ENCODE measurements at regions not wholly inside any gene's neighbourhood (a gene's known extent, or its start where the extent isn't known, plus 50 kb on each side); places are given as distances from the start of the nearest gene placed in this dataset.

DNA sequence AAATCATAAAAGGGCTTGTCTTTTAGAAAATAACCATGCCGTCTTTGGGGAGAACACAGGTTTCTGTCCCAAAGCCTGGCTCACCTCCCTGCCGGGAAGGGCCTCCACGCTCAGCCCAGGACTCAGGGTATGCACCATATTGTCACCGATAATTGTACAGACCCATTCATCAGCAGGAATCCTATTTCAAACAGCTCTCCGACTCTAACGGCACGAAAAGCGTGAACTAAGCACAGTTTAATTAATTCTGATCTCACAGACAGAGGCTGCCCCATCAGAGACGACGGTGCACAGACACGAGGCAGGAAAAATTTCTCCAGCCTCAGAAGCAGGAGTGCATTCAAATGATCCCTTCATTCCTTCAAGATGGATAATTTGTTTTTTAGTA, 276.2 kb downstream of the MYCN start:
- TF ChIP-seq, protein P1, sequence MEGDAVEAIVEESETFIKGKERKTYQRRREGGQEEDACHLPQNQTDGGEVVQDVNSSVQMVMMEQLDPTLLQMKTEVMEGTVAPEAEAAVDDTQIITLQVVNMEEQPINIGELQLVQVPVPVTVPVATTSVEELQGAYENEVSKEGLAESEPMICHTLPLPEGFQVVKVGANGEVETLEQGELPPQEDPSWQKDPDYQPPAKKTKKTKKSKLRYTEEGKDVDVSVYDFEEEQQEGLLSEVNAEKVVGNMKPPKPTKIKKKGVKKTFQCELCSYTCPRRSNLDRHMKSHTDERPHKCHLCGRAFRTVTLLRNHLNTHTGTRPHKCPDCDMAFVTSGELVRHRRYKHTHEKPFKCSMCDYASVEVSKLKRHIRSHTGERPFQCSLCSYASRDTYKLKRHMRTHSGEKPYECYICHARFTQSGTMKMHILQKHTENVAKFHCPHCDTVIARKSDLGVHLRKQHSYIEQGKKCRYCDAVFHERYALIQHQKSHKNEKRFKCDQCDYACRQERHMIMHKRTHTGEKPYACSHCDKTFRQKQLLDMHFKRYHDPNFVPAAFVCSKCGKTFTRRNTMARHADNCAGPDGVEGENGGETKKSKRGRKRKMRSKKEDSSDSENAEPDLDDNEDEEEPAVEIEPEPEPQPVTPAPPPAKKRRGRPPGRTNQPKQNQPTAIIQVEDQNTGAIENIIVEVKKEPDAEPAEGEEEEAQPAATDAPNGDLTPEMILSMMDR (conservative IDR thresholded peaks at IDR 0.05; ENCODE audit: control insufficient read depth, insufficient read depth, low read depth, low read length): no peak
- H3K4me3 ChIP-seq (ENCODE audit: control insufficient read depth, low read depth, low read length): no peak overlapping the region
- DNase-seq (ENCODE audit: low read depth): no peak

DNA sequence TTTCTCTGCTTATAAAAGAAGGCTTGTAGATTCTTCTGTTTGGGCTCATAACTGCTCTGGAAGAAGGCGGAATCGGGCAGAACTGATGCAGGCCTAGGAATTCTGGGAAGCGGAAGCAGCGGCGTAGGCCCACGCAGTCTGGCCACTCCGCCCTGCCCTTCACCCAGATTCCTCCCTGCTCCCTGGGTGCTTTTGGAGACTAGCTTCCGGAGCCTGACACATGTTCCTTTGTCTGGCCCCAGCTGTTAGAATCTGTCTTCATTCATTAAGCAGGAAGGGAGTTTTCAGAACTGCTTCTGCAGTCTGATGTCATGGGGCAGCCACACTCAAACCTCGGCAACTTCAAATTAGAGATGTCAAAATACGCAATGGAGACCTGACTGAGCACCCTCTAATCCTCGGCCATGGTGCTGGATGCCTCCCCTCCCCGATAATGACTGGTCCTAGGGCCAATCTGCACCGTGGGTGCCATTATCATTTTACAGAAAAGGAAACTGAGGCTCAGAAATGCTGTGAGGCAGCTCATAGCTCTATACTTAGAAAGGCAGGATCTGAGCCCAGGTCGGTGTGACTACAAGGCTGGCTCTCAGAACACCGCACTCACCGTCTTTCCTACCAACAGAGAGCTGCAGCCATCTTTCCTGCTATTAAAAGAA, 275.7 kb downstream of the MYCN start:
- TF ChIP-seq, protein P1 (conservative IDR thresholded peaks at IDR 0.05; ENCODE audit: control insufficient read depth, insufficient read depth, low read depth, low read length): no peak
- DNase-seq (ENCODE audit: low read depth): no peak
- no peak overlapping the region for H3K4me3 ChIP-seq (ENCODE audit: control insufficient read depth, low read depth, low read length)

DNA sequence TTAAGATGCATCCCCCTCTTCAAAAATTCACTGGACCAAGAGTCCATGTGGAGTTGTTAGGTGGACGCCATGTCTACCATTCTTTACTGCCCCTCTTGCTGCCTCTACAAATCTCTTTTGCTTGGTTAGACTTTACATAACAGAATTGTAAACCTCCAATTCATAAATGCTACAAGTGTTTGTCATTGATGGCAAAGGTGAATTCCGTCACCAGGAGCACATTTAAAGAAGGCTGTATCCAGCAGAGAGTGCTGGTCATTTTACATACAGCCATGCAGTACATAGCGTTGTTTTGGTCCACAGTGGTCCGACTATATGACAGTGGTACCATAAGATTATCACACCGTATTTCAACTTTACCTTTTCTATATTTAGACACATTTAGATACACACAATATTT, 274.5 kb downstream of the MYCN start:
- TF ChIP-seq, protein P1 (conservative IDR thresholded peaks at IDR 0.05; ENCODE audit: control insufficient read depth, insufficient read depth, low read depth, low read length): no peak
- no peak overlapping the region for H3K4me3 ChIP-seq (ENCODE audit: control insufficient read depth, low read depth, low read length)
- DNase-seq (ENCODE audit: low read depth): no peak

DNA sequence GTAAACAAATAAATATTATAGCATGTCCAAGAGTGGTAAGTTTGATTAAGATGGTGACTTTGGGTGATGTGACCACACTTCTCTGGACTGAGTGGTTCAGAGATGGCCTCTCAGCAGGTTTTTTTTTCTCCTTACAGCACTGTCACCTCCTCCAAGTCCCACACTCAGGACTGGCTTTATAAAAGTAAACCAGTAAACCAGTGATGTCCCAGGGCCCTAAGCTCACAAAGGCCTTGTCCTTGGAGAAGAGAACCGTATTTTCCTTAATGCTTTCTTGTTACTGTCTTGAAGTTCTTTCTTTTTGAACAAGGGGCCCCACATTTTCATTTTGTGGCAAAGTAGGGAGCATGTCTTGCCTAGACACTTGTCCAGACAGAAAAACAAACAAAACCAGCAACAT, 274.0 kb downstream of the MYCN start:
- DNase-seq (ENCODE audit: low read depth): no peak
- TF ChIP-seq, protein P1 (conservative IDR thresholded peaks at IDR 0.05; ENCODE audit: control insufficient read depth, insufficient read depth, low read depth, low read length): no peak
- no peak overlapping the region for H3K4me3 ChIP-seq (ENCODE audit: control insufficient read depth, low read depth, low read length)

DNA sequence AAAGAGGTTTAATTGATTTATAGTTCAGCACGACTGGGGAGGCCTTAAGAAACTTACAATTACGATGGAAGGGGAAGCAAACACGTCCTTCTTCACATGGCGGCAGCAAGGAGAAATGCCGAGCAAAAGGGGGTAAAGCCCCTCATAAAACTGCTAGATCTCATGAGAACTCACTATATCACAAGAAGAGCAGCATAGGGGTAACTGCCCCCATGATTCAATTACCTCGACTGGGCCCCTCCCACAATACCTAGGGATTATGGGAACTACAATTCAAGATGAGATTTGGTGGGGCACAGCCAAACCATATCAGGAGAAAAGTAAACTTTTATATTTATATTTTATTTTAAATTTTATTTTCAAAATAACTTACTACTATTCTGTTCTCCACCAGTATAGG, 272.0 kb downstream of the MYCN start:
- TF ChIP-seq, protein P1 (conservative IDR thresholded peaks at IDR 0.05; ENCODE audit: control insufficient read depth, insufficient read depth, low read depth, low read length): no peak
- no peak overlapping the region for H3K4me3 ChIP-seq (ENCODE audit: control insufficient read depth, low read depth, low read length)
- DNase-seq (ENCODE audit: low read depth): no peak

DNA sequence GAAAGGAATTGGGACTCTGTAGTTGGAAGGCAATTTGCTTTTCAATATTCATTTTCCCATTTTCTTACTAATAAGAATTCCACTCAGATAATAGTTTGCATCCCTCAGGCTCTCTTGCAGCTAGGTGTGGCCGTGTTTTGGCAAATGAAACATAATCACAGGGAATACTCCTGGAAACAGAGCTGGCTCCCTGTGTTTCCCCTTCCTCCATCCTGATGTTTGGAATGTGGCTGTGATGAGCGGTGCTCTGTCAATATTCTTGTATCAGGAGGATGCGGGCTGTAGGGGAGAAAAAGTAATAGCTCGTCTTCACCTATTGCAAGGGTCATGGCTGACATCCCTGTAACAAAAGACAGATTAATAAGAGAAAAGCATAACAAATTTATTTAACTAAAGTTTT, 271.0 kb downstream of the MYCN start:
- H3K4me3 ChIP-seq (ENCODE audit: control insufficient read depth, low read depth, low read length): no peak overlapping the region
- TF ChIP-seq, protein P1 (conservative IDR thresholded peaks at IDR 0.05; ENCODE audit: control insufficient read depth, insufficient read depth, low read depth, low read length): no peak
- DNase-seq (ENCODE audit: low read depth): no peak

DNA sequence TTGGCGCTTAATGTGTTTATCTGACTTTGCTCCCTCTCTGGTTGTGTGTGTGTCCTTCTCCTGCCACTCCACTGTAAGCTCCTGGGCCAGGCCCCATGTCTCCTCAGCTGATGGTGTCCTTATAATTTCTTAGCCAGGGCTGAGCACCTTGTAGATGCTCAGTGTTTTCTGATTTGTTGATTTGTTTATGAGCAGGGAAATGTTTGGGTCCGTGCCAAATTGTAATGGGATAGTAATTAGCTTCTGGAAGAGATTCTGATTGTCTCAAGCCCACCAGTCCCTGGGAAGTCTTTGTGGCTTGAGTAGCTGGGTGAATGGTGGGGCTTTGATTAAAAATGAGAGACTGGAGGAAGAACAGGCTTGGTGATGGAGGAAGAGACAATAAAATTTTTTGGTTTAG, 270.5 kb downstream of the MYCN start:
- TF ChIP-seq, protein P1 (conservative IDR thresholded peaks at IDR 0.05; ENCODE audit: control insufficient read depth, insufficient read depth, low read depth, low read length): no peak

More for the DNA sequence above, 270.5 kb downstream of the MYCN start:
- no peak for DNase-seq (ENCODE audit: low read depth)
- H3K4me3 ChIP-seq (ENCODE audit: control insufficient read depth, low read depth, low read length): no peak overlapping the region
